ENCODE measurements at regions not wholly inside any gene's neighbourhood (a gene's known extent, or its start where the extent isn't known, plus 50 kb on each side); places are given as distances from the start of the nearest gene placed in this dataset.

GRCh38 chr6:121550491-121551010 is 115.1 kb downstream of the GJA1 start:
- ChIA-PET POLR2A (no interaction called here), CTCF (ENCODE audit: low intra/inter-chr PET ratio) (no interaction called here)
- no peak overlapping the region for H3K9ac ChIP-seq (ENCODE audit: insufficient read depth in 1 of 2, low read depth in 2 of 2, low read length in 2 of 2)
- no peaks in the 10 kb centered on the region for H3K9me1 ChIP-seq (ENCODE audit: control insufficient read depth, insufficient read depth, low read length)
- H3K27ac ChIP-seq (ENCODE audit: extremely low read depth, low read depth, low read length), result no peak overlapping the region
- H3K9me3 ChIP-seq (replicated peaks; ENCODE audit: control insufficient read depth, insufficient read depth, low read depth, low read length), result no peaks in the 10 kb centered on the region
- intact Hi-C loops (cut with micrococcal nuclease), result no loop called here
- no peak for FAIRE-seq
- 0% methylated on average over 3 of the region's 3 CpGs for WGBS (ENCODE audit: insufficient coverage, low coverage, missing lambda C conversion rate)
- no peak overlapping the region for H2AFZ ChIP-seq (ENCODE audit: low read depth, low read length)
- no peaks in the 10 kb centered on the region for H4K20me1 ChIP-seq (replicated peaks; ENCODE audit: control insufficient read depth, insufficient read depth, low read length)
- ATAC-seq, result no peak
- H3K27me3 ChIP-seq (ENCODE audit: control insufficient read depth in 2 of 2, insufficient read depth in 2 of 2, low read length in 2 of 2), result no peaks in the 10 kb centered on the region
- no peak overlapping the region for H3K4me3 ChIP-seq
- H3K36me3 ChIP-seq (ENCODE audit: control insufficient read depth, insufficient read depth, low read length), result no peaks in the 10 kb centered on the region
- in situ Hi-C loops (cut with MboI), result no loop called here
- no peaks in the 10 kb centered on the region for H3K79me2 ChIP-seq (ENCODE audit: control insufficient read depth, insufficient read depth, low read length)
- no peaks in the 10 kb centered on the region for H3K4me1 ChIP-seq (replicated peaks in 1 of 2; ENCODE audit: control insufficient read depth in 2 of 2, insufficient read depth in 2 of 2, low read length in 2 of 2)
- H3K4me2 ChIP-seq (ENCODE audit: insufficient read depth, low read length), result no peak overlapping the region
- DNase-seq (ENCODE audit: extremely low read depth in 1 of 4, low spot score in 3 of 4), result no peak
- no TSS peak for BruUV-seq (replicated peaks)
- TF ChIP-seq NFRKB (IDR thresholded peaks at IDR 0.05; ENCODE audit: low read depth) (no peak), HMBOX1 (IDR thresholded peaks at IDR 0.05) (no peak), ZHX1 (conservative IDR thresholded peaks at IDR 0.05; ENCODE audit: low read length) (no peak), MIER1 (IDR thresholded peaks at IDR 0.05; ENCODE audit: low read depth) (no peak), TBP (optimal IDR thresholded peaks at IDR 0.05; ENCODE audit: low read depth, low read length) (no peak), EZH2 (IDR thresholded peaks at IDR 0.05; ENCODE audit: borderline replicate concordance, low read depth, low read length) (no peak), ZBTB11 (CRISPR knock-in tag; IDR thresholded peaks at IDR 0.05) (no peak), ZBTB43 (CRISPR knock-in tag; IDR thresholded peaks at IDR 0.05) (no peak), PURB (CRISPR knock-in tag; IDR thresholded peaks at IDR 0.05; ENCODE audit: low read depth) (no peak), SLC30A9 (CRISPR knock-in tag; IDR thresholded peaks at IDR 0.05) (no peak), ZKSCAN1 (IDR thresholded peaks at IDR 0.05; ENCODE audit: low read depth, low read length) (no peak), MTA3 (IDR thresholded peaks at IDR 0.05; ENCODE audit: borderline replicate concordance) (no peak), ZNF780A (CRISPR knock-in tag; IDR thresholded peaks at IDR 0.05) (no peak), HOXB6 (CRISPR knock-in tag; IDR thresholded peaks at IDR 0.05; ENCODE audit: borderline replicate concordance) (no peak)

All from K562 (cell line).